Choroid plexus epithelial cell (primary cell): ENCODE measurements at regions not wholly inside any gene's neighbourhood (a gene's known extent, or its start where the extent isn't known, plus 50 kb on each side); places are given as distances from the start of the nearest gene placed in this dataset.

Experiments used
- DNase-seq: peaks from one replicate; pipeline ENCODE4 v3.0.0-alpha.2; 2010; ENCODE audit warnings: low read depth
- H3K4me3 ChIP-seq: 2 replicates; pipeline ENCODE4 v1.5.1; 2011; ENCODE audit warnings: low read depth, mild to moderate bottlenecking, control low read depth, low read length, moderate library complexity
- CTCF ChIP-seq: conservative IDR thresholded peaks from 2 replicates; pipeline ENCODE4 v1.5.1; 2011; ENCODE audit warnings: low read depth, mild to moderate bottlenecking, control low read depth, inconsistent platforms, low read length, moderate library complexity

DNA sequence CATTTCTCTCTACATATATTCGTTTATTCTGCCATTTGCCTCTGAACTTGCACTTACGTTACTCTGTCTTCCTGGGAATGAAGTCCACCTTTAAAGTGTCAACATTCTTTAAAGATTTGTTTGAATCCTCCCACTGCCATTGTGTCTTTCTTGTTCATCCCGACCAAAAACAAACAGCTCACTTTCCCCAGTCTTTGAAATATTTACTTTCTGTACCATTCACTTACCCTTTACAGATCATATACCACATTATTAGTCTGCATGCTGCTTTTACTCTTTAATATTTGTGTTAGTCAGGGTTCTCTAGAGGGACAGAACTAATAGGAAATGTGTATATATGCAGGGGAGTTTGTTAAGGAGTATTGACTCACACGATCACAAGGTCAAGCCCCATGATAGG lies 176.6 kb upstream of the STARD13 start:
- no peak for TF ChIP-seq CTCF
- no peak for DNase-seq
- H3K4me3 ChIP-seq: no peak overlapping the region

DNA sequence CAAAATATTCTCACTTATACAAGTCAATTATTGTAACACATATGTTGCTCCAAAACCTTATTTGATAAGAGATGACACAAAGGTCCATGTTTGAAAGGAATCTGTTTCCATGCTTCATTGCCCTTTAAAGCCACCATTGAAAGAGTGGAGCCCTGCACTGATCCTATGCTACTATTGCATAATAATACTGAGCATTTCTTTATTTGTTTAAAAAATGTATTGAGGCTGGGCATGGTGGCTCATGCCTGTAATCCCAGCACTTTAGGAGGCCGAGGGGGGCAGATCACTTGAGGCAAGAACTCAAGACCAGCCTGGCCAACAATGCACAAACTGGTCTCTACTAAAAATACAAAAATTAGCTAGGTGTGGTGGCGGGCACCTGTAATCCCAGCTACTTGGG lies 178.8 kb upstream of the STARD13 start:
- no peak overlapping the region for H3K4me3 ChIP-seq
- TF ChIP-seq CTCF: no peak
- no peak for DNase-seq

- no peak for TF ChIP-seq CTCF
- H3K4me3 ChIP-seq: no peak overlapping the region
- DNase-seq: peak; percentile 13
Observed at GRCh38 chr13:33466262-33466661, 180.7 kb upstream of the STARD13 start.

- no peak overlapping the region for H3K4me3 ChIP-seq
- DNase-seq: no peak
- TF ChIP-seq CTCF: no peak
Observed at GRCh38 chr13:33467556-33467955, 182.0 kb upstream of the STARD13 start.

DNA sequence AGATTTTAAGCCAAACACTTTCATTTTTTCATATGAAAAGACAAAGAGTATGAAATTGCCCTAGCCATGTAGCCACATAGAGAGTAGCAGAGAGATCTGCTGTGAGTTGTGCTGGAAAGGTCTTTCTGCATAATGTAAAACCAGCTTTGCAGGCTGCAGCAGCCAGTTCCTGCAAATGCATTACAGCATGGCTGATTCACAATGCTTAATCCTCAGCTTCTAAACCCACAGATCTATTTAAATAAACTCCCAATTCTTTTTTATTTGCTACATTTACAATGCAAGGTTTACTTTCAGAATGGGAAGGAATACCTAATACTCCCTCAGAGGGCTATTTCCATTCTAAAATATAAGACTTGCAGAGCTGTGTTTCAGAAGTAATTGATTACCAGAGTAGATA lies 185.6 kb upstream of the STARD13 start:
- TF ChIP-seq CTCF: no peak
- H3K4me3 ChIP-seq: no peak overlapping the region
- no peak for DNase-seq

- no peak for DNase-seq
- H3K4me3 ChIP-seq: no peak overlapping the region
- no peak for TF ChIP-seq CTCF
Observed at GRCh38 chr13:33472446-33472845, 186.9 kb upstream of the STARD13 start.

DNA sequence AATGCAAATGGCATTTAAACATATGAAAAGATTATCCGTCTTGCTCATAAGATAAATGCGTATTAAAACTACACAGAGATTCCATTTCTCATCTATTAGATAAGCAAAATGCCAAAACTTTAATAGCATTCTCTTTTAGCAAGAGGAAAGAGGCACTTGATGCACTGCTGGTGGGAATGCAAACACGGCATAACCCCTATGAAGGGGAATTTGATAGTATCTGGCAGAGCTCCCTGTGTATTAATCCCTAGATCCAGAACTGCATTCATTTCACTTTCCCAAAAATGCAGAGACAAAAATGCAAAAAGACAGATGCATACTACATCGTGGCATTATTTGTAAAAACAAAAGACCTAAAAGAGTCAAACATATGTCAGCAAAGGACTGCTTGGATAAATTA lies 193.6 kb upstream of the STARD13 start:
- TF ChIP-seq CTCF: no peak
- H3K4me3 ChIP-seq: no peak overlapping the region
- no peak for DNase-seq
